Subcutaneous abdominal adipose tissue (tissue), 5 donors: ENCODE measurements at regions not wholly inside any gene's neighbourhood (a gene's known extent, or its start where the extent isn't known, plus 50 kb on each side); places are given as distances from the start of the nearest gene placed in this dataset.

Source experiments
- H3K27ac ChIP-seq: one replicate; pipeline ENCODE4 v1.7.0; 2013; ENCODE audit warnings: low read depth, mild to moderate bottlenecking, inconsistent platforms, low read length, moderate library complexity
- H3K27me3 ChIP-seq, 5 donors: one replicate each; pipeline ENCODE4 v1.7.0; 2013; ENCODE audit warnings: low read length in 5 of 5, inconsistent platforms in 1 of 5; ENCODE audit not compliant: control insufficient read depth in 5 of 5, insufficient read depth in 4 of 5
- H3K36me3 ChIP-seq, 5 donors: one replicate each; pipeline ENCODE4 v1.7.0; 2013; ENCODE audit warnings: low read length in 5 of 5; ENCODE audit not compliant: control insufficient read depth in 5 of 5, insufficient read depth in 5 of 5
- H3K4me1 ChIP-seq, 5 donors: one replicate each; pipeline ENCODE4 v1.7.0; 2013; ENCODE audit warnings: low read length in 5 of 5, mild to moderate bottlenecking in 3 of 5, moderate library complexity in 1 of 5; ENCODE audit not compliant: control insufficient read depth in 5 of 5, insufficient read depth in 5 of 5
- H3K4me3 ChIP-seq, 5 donors: one replicate each; pipeline ENCODE4 v1.7.0; 2013; ENCODE audit warnings: low read length in 5 of 5, low read depth in 1 of 5
- H3K9ac ChIP-seq, 5 donors: one replicate each; pipeline ENCODE4 v1.7.0; 2013; ENCODE audit warnings: low read length in 5 of 5, mild to moderate bottlenecking in 4 of 5, moderate library complexity in 3 of 5
- H3K9me3 ChIP-seq, 5 donors: one replicate each; pipeline ENCODE4 v1.7.0; 2013; ENCODE audit warnings: low read length in 5 of 5; ENCODE audit not compliant: control insufficient read depth in 5 of 5
- donor health status: healthy.
- donor health status: healthy.
- donor health status: healthy.
- donor health status: healthy.
- donor health status: healthy.

- H3K27me3 ChIP-seq: peaks cover 8 to 25% (median 18%) of the 10 kb centered on the region in 5 donors
- no peak overlapping the region for H3K27ac ChIP-seq
- no peaks in the 10 kb centered on the region for H3K9me3 ChIP-seq
- no peaks in the 10 kb centered on the region for H3K4me1 ChIP-seq
- H3K9ac ChIP-seq: no peak overlapping the region
- no peak overlapping the region for H3K4me3 ChIP-seq
- H3K36me3 ChIP-seq: no peaks in the 10 kb centered on the region
These were observed 217.5 kb upstream of the LHX5 start for GRCh38 chr12:113689047-113689610.

DNA sequence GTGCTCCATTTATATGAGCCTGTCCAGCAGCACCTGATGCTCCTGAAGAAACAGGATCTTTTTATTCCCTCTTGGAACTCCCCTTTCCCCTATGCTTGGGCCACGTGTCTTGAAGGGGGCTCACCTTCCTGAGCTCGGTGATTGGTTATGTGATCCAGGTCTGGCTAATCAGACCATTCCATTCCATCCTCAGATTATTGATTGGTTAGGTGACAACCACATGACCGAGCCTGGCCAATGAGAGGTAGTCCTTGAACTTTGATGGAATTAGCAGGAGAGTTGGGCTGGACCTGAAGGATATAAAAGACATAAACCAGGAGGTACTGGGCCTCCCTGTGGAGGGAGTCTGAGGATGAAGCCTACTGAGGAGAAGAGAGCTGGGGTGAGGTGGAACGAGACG, 216.6 kb upstream of the LHX5 start:
- Histone ChIP-seq H3K9me3 (no peaks in the 10 kb centered on the region), H3K9ac (no peak overlapping the region), H3K4me1 (no peaks in the 10 kb centered on the region), H3K36me3 (no peaks in the 10 kb centered on the region), H3K27ac (no peak overlapping the region), H3K4me3 (no peak overlapping the region), H3K27me3 (peaks cover 8 to 25% (median 19%) of the 10 kb centered on the region in 5 donors)

GRCh38 chr12:113684908-113685782, 213.5 kb upstream of the LHX5 start:
- Histone ChIP-seq H3K4me1 (no peaks in the 10 kb centered on the region), H3K9ac (no peak overlapping the region), H3K4me3 (no peak overlapping the region), H3K36me3 (no peaks in the 10 kb centered on the region), H3K27me3 (peaks cover 4 to 21% (median 11%) of the 10 kb centered on the region in 5 donors), H3K9me3 (peaks cover 0 to 3% (median 0%) of the 10 kb centered on the region in 5 donors), H3K27ac (no peak overlapping the region)

DNA sequence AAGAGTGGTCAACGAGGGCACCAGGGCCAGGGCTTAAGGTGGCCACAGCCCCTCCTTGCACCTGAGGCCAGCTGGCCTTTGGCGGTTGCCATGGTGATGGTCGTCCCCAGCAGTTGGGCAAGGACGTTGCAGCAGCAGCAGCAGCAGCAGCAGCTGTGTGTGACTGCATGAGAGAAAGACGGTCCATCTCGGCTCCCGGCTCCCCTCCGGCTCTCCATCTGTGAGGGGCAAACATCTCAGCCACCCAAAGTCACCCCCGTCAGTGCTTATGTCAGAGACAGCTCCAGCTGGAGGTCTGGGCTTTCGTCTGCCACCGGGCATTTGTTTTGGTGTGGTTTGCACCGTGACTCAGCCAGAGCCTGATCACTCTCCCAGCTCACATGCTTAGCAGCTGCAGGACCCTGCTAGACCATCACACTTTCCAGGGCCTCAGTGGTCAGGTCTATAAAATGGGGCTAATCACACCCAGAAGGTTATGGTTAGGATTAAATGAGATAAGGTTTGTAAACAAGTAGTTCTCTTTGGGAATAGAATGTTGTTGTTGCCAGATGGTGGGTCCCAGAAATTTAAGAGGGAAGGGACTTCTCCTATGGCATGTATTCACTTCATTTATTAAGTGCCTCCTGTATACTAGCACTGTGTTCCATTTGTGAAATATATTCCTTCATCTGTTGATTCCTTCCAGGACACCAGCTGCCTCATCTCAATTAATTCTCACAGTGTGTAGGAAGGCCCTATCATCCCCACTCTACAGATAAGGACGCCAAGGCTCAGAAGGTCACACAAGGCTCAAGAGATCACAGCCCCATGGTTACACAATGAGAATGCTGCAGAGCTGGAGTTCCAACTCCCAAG, 212.6 kb upstream of the LHX5 start:
- Histone ChIP-seq H3K4me3 (no peak overlapping the region), H3K9me3 (peaks cover 0 to 3% (median 0%) of the 10 kb centered on the region in 5 donors), H3K36me3 (no peaks in the 10 kb centered on the region), H3K27me3 (peaks cover 4 to 21% (median 11%) of the 10 kb centered on the region in 5 donors), H3K9ac (no peak overlapping the region), H3K4me1 (no peaks in the 10 kb centered on the region), H3K27ac (no peak overlapping the region)

DNA sequence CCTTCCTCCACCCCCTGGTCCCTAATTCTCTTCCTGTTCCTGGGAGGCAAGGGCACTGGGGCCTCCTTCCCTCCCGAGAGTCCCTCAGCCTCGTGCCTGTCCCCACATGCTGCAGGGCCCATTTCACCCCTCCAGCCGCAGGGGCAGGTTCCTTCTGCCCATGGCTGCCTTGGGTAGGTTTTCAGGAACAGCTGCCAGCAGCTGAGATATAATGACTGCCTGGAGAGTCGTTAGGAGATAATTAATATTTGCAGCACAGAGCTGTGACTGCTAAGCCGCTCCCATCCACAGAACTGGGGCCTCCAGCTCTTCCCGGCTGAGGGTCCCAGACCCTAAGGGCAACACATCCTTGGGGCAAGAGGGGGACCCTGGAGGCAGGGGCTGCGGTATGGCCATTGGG, 211.9 kb upstream of the LHX5 start:
- peaks cover 4 to 18% (median 11%) of the 10 kb centered on the region in 5 donors for H3K27me3 ChIP-seq

GRCh38 chr12:113680868-113681267, 209.2 kb upstream of the LHX5 start:
- no peak overlapping the region for H3K4me3 ChIP-seq
- no peak overlapping the region for H3K9ac ChIP-seq
- no peaks in the 10 kb centered on the region for H3K36me3 ChIP-seq
- peaks cover 2 to 31% (median 25%) of the 10 kb centered on the region in 5 donors for H3K27me3 ChIP-seq
- H3K9me3 ChIP-seq: peaks cover 0 to 3% (median 0%) of the 10 kb centered on the region in 5 donors
- no peaks in the 10 kb centered on the region for H3K4me1 ChIP-seq
- H3K27ac ChIP-seq: no peak overlapping the region

More for the DNA sequence above, 211.9 kb upstream of the LHX5 start:
- H3K9ac ChIP-seq: no peak overlapping the region
- no peak overlapping the region for H3K27ac ChIP-seq
- H3K4me3 ChIP-seq: no peak overlapping the region
- peaks cover 0 to 3% (median 0%) of the 10 kb centered on the region in 5 donors for H3K9me3 ChIP-seq
- H3K4me1 ChIP-seq: no peaks in the 10 kb centered on the region
- H3K36me3 ChIP-seq: no peaks in the 10 kb centered on the region

DNA sequence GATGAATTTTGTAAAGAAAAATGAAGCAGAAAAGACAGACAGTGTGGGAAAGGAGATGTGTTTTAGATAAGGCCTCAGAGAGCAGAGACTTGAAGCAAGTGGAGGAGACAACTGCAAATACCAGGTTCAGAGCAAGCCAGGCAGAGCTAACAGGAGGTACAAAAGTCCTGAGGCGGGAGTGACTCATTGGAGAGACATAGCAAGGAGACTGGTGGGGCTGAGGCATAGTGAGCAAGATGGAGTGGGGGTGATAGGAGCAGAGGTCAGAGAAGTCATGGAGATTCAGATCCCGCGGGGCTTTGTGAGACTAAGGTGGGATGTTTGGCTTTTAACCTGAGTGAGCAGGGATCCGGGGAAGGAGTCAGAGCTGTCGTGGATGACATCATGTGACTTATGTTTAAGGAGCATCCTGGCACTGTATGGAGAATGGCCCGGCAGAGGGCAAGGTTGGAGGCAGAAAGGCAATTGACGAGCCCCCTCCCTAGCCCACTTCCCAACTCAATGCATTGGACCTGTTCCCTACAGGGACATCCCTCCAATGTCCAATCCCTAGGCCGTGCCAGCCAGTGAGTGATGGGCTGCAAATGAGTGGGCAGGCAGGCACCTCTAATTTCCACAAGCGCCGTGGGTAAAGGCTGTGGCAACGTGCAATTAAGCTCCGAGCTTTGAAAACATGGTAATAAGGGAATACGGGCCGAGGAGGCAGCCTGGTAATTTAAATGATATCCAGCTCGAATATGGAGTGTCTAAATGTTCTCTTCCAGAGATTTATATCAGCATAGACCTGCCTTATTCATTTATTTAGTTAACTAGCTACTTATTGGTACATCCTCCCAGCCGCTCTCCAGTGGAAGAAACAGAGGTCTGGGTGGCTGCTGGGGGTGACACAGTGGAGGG, 206.8 kb upstream of the LHX5 start:
- no peak overlapping the region for H3K27ac ChIP-seq
- H3K27me3 ChIP-seq: peaks cover 0 to 25% (median 15%) of the 10 kb centered on the region in 5 donors
- H3K9ac ChIP-seq: no peak overlapping the region
- peaks cover 0 to 3% (median 0%) of the 10 kb centered on the region in 5 donors for H3K9me3 ChIP-seq
- no peaks in the 10 kb centered on the region for H3K4me1 ChIP-seq
- no peak overlapping the region for H3K4me3 ChIP-seq
- no peaks in the 10 kb centered on the region for H3K36me3 ChIP-seq

DNA sequence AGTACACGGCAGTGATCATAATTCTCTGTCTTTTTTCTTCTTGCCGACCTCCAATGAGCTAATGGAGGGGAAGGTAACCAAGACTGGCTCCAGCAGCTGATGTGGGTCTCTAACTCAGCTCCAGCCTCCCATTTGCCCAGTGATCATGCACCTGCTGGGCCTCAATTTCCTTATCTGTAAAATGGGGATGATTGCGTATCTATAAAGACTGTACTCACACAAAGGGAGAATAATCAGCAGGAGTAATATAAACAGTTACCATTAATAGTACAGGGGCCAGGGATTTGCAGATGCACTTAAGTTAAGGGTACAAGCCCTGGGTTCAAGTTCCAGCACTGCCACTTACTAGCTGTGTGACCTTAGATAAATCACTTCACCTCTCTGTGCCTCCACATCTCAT, 204.9 kb upstream of the LHX5 start:
- peaks cover 0 to 3% (median 0%) of the 10 kb centered on the region in 5 donors for H3K9me3 ChIP-seq
- no peaks in the 10 kb centered on the region for H3K4me1 ChIP-seq
- H3K36me3 ChIP-seq: no peaks in the 10 kb centered on the region
- no peak overlapping the region for H3K9ac ChIP-seq
- H3K27me3 ChIP-seq: peaks cover 0 to 26% (median 15%) of the 10 kb centered on the region in 5 donors
- H3K27ac ChIP-seq: no peak overlapping the region
- H3K4me3 ChIP-seq: no peak overlapping the region

- Histone ChIP-seq H3K9me3 (peaks cover 0 to 3% (median 0%) of the 10 kb centered on the region in 5 donors), H3K36me3 (no peaks in the 10 kb centered on the region), H3K27ac (no peak overlapping the region), H3K4me1 (no peaks in the 10 kb centered on the region), H3K27me3 (peaks cover 0 to 29% (median 17%) of the 10 kb centered on the region in 5 donors), H3K4me3 (no peak overlapping the region), H3K9ac (no peak overlapping the region)
These were observed 204.4 kb upstream of the LHX5 start for GRCh38 chr12:113676117-113676516.
